ENCODE measurements at regions not wholly inside any gene's neighbourhood (a gene's known extent, or its start where the extent isn't known, plus 50 kb on each side); places are given as distances from the start of the nearest gene placed in this dataset.

GRCh38 chr1:232704694-232705680, 75.1 kb upstream of the SIPA1L2 start:
- peak overlapping the region; percentile 72 to 83 (median 80) for H3K27ac ChIP-seq
- intact Hi-C loops (cut with DNase I) = no loop called here
- TF ChIP-seq CTCF (IDR thresholded peaks at IDR 0.05) (no peak), POLR2A (IDR thresholded peaks at IDR 0.05) (no peak)
- H3K9me3 ChIP-seq = no peaks in the 10 kb centered on the region
- H3K36me3 ChIP-seq = no peaks in the 10 kb centered on the region
- peaks cover 17 to 56% (median 37%) of the 10 kb centered on the region in 3 donors for H3K4me1 ChIP-seq
- 24 to 34% methylated on average over 7 of the region's 7 CpGs for WGBS, 2 donors
- no peak overlapping the region for H3K4me3 ChIP-seq
- H3K27me3 ChIP-seq = no peaks in the 10 kb centered on the region
- no peak for DNase-seq

GRCh38 chr1:232705815-232706575, 76.1 kb upstream of the SIPA1L2 start:
- no peak for DNase-seq
- TF ChIP-seq POLR2A (IDR thresholded peaks at IDR 0.05) (no peak), CTCF (IDR thresholded peaks at IDR 0.05) (no peak)
- H3K27ac ChIP-seq = peak overlapping the region; percentile 72 to 83 (median 80)

GRCh38 chr1:232707142-232707541, 77.2 kb upstream of the SIPA1L2 start:
- no peak for DNase-seq
- no peak overlapping the region for H3K27ac ChIP-seq
- no peak for TF ChIP-seq POLR2A (IDR thresholded peaks at IDR 0.05)
- TF ChIP-seq CTCF (IDR thresholded peaks at IDR 0.05) = no peak
- 25 to 33% methylated on average over 2 of the region's 2 CpGs for WGBS, 2 donors
- intact Hi-C loops (cut with DNase I) = no loop called here
- no peak overlapping the region for H3K4me3 ChIP-seq
- peaks cover 17 to 56% (median 37%) of the 10 kb centered on the region in 3 donors for H3K4me1 ChIP-seq
- no peaks in the 10 kb centered on the region for H3K9me3 ChIP-seq
- H3K27me3 ChIP-seq = no peaks in the 10 kb centered on the region
- H3K36me3 ChIP-seq = no peaks in the 10 kb centered on the region

More at GRCh38 chr1:232705815-232706575, 76.1 kb upstream of the SIPA1L2 start:
- H3K9me3 ChIP-seq = no peaks in the 10 kb centered on the region
- H3K4me3 ChIP-seq = no peak overlapping the region
- peaks cover 17 to 56% (median 37%) of the 10 kb centered on the region in 3 donors for H3K4me1 ChIP-seq
- H3K27me3 ChIP-seq = no peaks in the 10 kb centered on the region
- intact Hi-C loops (cut with DNase I) = no loop called here
- 64 to 73% methylated on average over 7 of the region's 7 CpGs for WGBS, 2 donors
- no peaks in the 10 kb centered on the region for H3K36me3 ChIP-seq

GRCh38 chr1:232709386-232709785, 79.5 kb upstream of the SIPA1L2 start:
- peaks cover 13 to 48% (median 32%) of the 10 kb centered on the region in 3 donors for H3K4me1 ChIP-seq
- 38 to 44% methylated on average over 5 of the region's 5 CpGs for WGBS, 2 donors
- H3K27me3 ChIP-seq = no peaks in the 10 kb centered on the region
- H3K9me3 ChIP-seq = no peaks in the 10 kb centered on the region
- DNase-seq = no peak
- H3K27ac ChIP-seq = no peak overlapping the region
- TF ChIP-seq POLR2A (IDR thresholded peaks at IDR 0.05) = no peak
- no peaks in the 10 kb centered on the region for H3K36me3 ChIP-seq
- intact Hi-C loops (cut with DNase I) = no loop called here
- H3K4me3 ChIP-seq = no peak overlapping the region

GRCh38 chr1:232711996-232712395, 82.1 kb upstream of the SIPA1L2 start:
- no peak for TF ChIP-seq CTCF (IDR thresholded peaks at IDR 0.05)
- no peak for TF ChIP-seq POLR2A (IDR thresholded peaks at IDR 0.05)
- H3K27ac ChIP-seq = no peak overlapping the region
- intact Hi-C loops (cut with DNase I) = no loop called here
- no peaks in the 10 kb centered on the region for H3K27me3 ChIP-seq
- 75 to 81% methylated on average over 6 of the region's 6 CpGs for WGBS, 2 donors
- H3K4me1 ChIP-seq = peaks cover 0 to 22% (median 8%) of the 10 kb centered on the region in 3 donors
- DNase-seq = no peak
- no peak overlapping the region for H3K4me3 ChIP-seq
- no peaks in the 10 kb centered on the region for H3K36me3 ChIP-seq
- H3K9me3 ChIP-seq = peaks cover 0 to 2% (median 0%) of the 10 kb centered on the region in 3 donors

Data from esophagus squamous epithelium (tissue), 5 donors.